ENCODE measurements at regions not wholly inside any gene's neighbourhood (a gene's known extent, or its start where the extent isn't known, plus 50 kb on each side); places are given as distances from the start of the nearest gene placed in this dataset.

GRCh38 chr18:25516121-25516520 lies 164.2 kb upstream of the ZNF521 start:
- no peak overlapping the region for H3K27ac Mint-ChIP-seq
- no peaks in the 10 kb centered on the region for H3K27me3 Mint-ChIP-seq (ENCODE audit: low read depth in 2 of 2)
- WGBS (ENCODE audit: insufficient coverage), result 55% methylated on average over 5 of the region's 5 CpGs
- H3K27me3 ChIP-seq (ENCODE audit: control insufficient read depth, insufficient read depth, low read length), result no peaks in the 10 kb centered on the region
- TF ChIP-seq CTCF (IDR thresholded peaks at IDR 0.05), result no peak
- no peak overlapping the region for H3K4me3 ChIP-seq (ENCODE audit: low read length)
- no peaks in the 10 kb centered on the region for H3K36me3 Mint-ChIP-seq
- H3K4me1 Mint-ChIP-seq, result no peaks in the 10 kb centered on the region
- DNase-seq, result no peak
- no peak for ATAC-seq
- H3K9me3 ChIP-seq (ENCODE audit: control insufficient read depth, insufficient read depth, low read length), result no peaks in the 10 kb centered on the region
- H3K4me3 Mint-ChIP-seq, result no peak overlapping the region
- no peaks in the 10 kb centered on the region for H3K36me3 ChIP-seq (ENCODE audit: control insufficient read depth, insufficient read depth, low read length)
- H3K9me3 Mint-ChIP-seq, result no peaks in the 10 kb centered on the region
- H3K27ac ChIP-seq (ENCODE audit: low read length), result no peak overlapping the region
- H3K4me1 ChIP-seq (ENCODE audit: control insufficient read depth, insufficient read depth, low read length), result no peaks in the 10 kb centered on the region
- intact Hi-C loops (cut with micrococcal nuclease), result no loop called here

- no peaks in the 10 kb centered on the region for H3K4me1 ChIP-seq (ENCODE audit: control insufficient read depth, insufficient read depth, low read length)
- no peak overlapping the region for H3K4me3 ChIP-seq (ENCODE audit: low read length)
- no CpG with 5 or more reads among the region's 2 CpGs for WGBS (ENCODE audit: insufficient coverage)
- Mint-ChIP-seq H3K4me1 (no peaks in the 10 kb centered on the region), H3K9me3 (no peaks in the 10 kb centered on the region), H3K36me3 (no peaks in the 10 kb centered on the region), H3K27ac (no peak overlapping the region), H3K4me3 (no peak overlapping the region), H3K27me3 (ENCODE audit: low read depth in 2 of 2) (peaks cover 3 to 33% of the 10 kb centered on the region in 2 donors)
- H3K27ac ChIP-seq (ENCODE audit: low read length), result no peak overlapping the region
- intact Hi-C loops (cut with micrococcal nuclease), result no loop called here
- ATAC-seq, result no peak
- no peaks in the 10 kb centered on the region for H3K36me3 ChIP-seq (ENCODE audit: control insufficient read depth, insufficient read depth, low read length)
- H3K9me3 ChIP-seq (ENCODE audit: control insufficient read depth, insufficient read depth, low read length), result no peaks in the 10 kb centered on the region
- H3K27me3 ChIP-seq (ENCODE audit: control insufficient read depth, insufficient read depth, low read length), result no peaks in the 10 kb centered on the region
- no peak for DNase-seq
- TF ChIP-seq CTCF (IDR thresholded peaks at IDR 0.05), result no peak
Measured at GRCh38 chr18:25510096-25510495, 158.1 kb upstream of the ZNF521 start.

- Mint-ChIP-seq H3K4me3 (no peak overlapping the region), H3K27ac (no peak overlapping the region), H3K4me1 (peaks cover 3 to 6% of the 10 kb centered on the region in 2 donors), H3K27me3 (ENCODE audit: low read depth in 2 of 2) (peaks cover 6 to 47% of the 10 kb centered on the region in 2 donors), H3K9me3 (peaks cover 0 to 3% of the 10 kb centered on the region in 2 donors), H3K36me3 (no peaks in the 10 kb centered on the region)
- no peak overlapping the region for H3K27ac ChIP-seq (ENCODE audit: low read length)
- no peaks in the 10 kb centered on the region for H3K9me3 ChIP-seq (ENCODE audit: control insufficient read depth, insufficient read depth, low read length)
- TF ChIP-seq CTCF (IDR thresholded peaks at IDR 0.05), result no peak
- ATAC-seq (no peak), DNase-seq (no peak)
- H3K4me1 ChIP-seq (ENCODE audit: control insufficient read depth, insufficient read depth, low read length), result no peaks in the 10 kb centered on the region
- intact Hi-C loops (cut with micrococcal nuclease), result no loop called here
- no peaks in the 10 kb centered on the region for H3K27me3 ChIP-seq (ENCODE audit: control insufficient read depth, insufficient read depth, low read length)
- H3K36me3 ChIP-seq (ENCODE audit: control insufficient read depth, insufficient read depth, low read length), result no peaks in the 10 kb centered on the region
- no peak overlapping the region for H3K4me3 ChIP-seq (ENCODE audit: low read length)
- WGBS (ENCODE audit: insufficient coverage), result 22% methylated on average over 11 of the region's 11 CpGs
Measured at GRCh38 chr18:25503567-25504081, 151.7 kb upstream of the ZNF521 start.

- no peaks in the 10 kb centered on the region for H3K27me3 ChIP-seq (ENCODE audit: control insufficient read depth, insufficient read depth, low read length)
- Mint-ChIP-seq H3K4me1 (no peaks in the 10 kb centered on the region), H3K9me3 (peaks cover 3 to 5% of the 10 kb centered on the region in 2 donors), H3K4me3 (no peak overlapping the region), H3K27ac (no peak overlapping the region), H3K27me3 (ENCODE audit: low read depth in 2 of 2) (peaks cover 0 to 32% of the 10 kb centered on the region in 2 donors), H3K36me3 (no peaks in the 10 kb centered on the region)
- WGBS (ENCODE audit: insufficient coverage), result 100% methylated on average over 2 of the region's 2 CpGs
- H3K27ac ChIP-seq (ENCODE audit: low read length), result no peak overlapping the region
- ATAC-seq (no peak), DNase-seq (no peak)
- no peaks in the 10 kb centered on the region for H3K9me3 ChIP-seq (ENCODE audit: control insufficient read depth, insufficient read depth, low read length)
- H3K4me1 ChIP-seq (ENCODE audit: control insufficient read depth, insufficient read depth, low read length), result no peaks in the 10 kb centered on the region
- no peak overlapping the region for H3K4me3 ChIP-seq (ENCODE audit: low read length)
- no peaks in the 10 kb centered on the region for H3K36me3 ChIP-seq (ENCODE audit: control insufficient read depth, insufficient read depth, low read length)
- no peak for TF ChIP-seq CTCF (IDR thresholded peaks at IDR 0.05)
- intact Hi-C loops (cut with micrococcal nuclease), result no loop called here
Measured at GRCh38 chr18:25497151-25497794, 145.3 kb upstream of the ZNF521 start.

Data from natural killer cell (primary cell).